A549 (cell line): ENCODE measurements at regions not wholly inside any gene's neighbourhood (a gene's known extent, or its start where the extent isn't known, plus 50 kb on each side); places are given as distances from the start of the nearest gene placed in this dataset.

Experiments
- ATAC-seq, 2 experiments: fragments of 200-7000 bp in 1 of 2; fragments of >200 bp in 1 of 2; cut with Nextera tagmentation in 1 of 2; cut with Tn5 transposase in 1 of 2; 3 replicates each; pipeline versions ENCODE4 v1.8.0 to v1.9.1; 2018 to 2020; ENCODE audit warnings: mild to moderate bottlenecking in 1 of 2, moderate library complexity in 1 of 2
- CTCF ChIA-PET: fragments of 300-600 bp; sonication (Branson Sonifier 250); formaldehyde crosslinking; extraction: SDS; loops from one replicate; lab custom pipeline; 2021; ENCODE audit warnings: antibody characterized with exemption, inconsistent platforms; lab: Yijun Ruan, JAX
- POLR2A ChIA-PET: fragments of 350-600 bp; formaldehyde crosslinking; extraction: SDS; loops from one replicate; lab custom pipeline; 2021; ENCODE audit warnings: antibody characterized with exemption, inconsistent platforms; lab: Yijun Ruan, JAX
- DNase-seq, 2 experiments: peaks; one replicate each; pipeline versions ENCODE4 v3.0.0 to v3.0.0-alpha.2; 2011 to 2016; ENCODE audit warnings: low read depth in 1 of 2, low spot score in 1 of 2
- FAIRE-seq: peaks from 2 replicates; lab custom pipeline; 2011; peaks lifted over from hg19 to GRCh38; lab: Jason Lieb, UNC
- H3K27ac ChIP-seq, 2 experiments: fragments of >200 bp; sonication (Bioruptor Twin); formaldehyde crosslinking; 3 replicates each; pipeline ENCODE4 v1.5.1; 2016 to 2017
- H3K4me1 ChIP-seq: fragments of >200 bp; sonication (Bioruptor Twin); formaldehyde crosslinking; 3 replicates; pipeline ENCODE4 v1.6.1; 2016
- H3K4me2 ChIP-seq: fragments of >200 bp; sonication (Bioruptor Twin); formaldehyde crosslinking; 3 replicates; pipeline ENCODE4 v1.6.1; 2016
- H3K4me3 ChIP-seq: fragments of >200 bp; sonication (Bioruptor Twin); formaldehyde crosslinking; 3 replicates; pipeline ENCODE4 v1.5.1; 2016
- H3K9me3 ChIP-seq: fragments of >200 bp; sonication (Bioruptor Twin); formaldehyde crosslinking; 3 replicates; pipeline ENCODE4 v1.6.1; 2016
- BCL3 ChIP-seq: fragments of >200 bp; sonication (Bioruptor Twin); formaldehyde crosslinking; IDR thresholded peaks from 3 replicates; pipeline ENCODE4 v1.6.1; 2016
- CBX8 ChIP-seq: fragments of 200-600 bp; sonication (generic); IDR thresholded peaks from 2 replicates; pipeline ENCODE4 v1.6.1; 2016
- CHD4 ChIP-seq: fragments of 200-600 bp; sonication (generic); IDR thresholded peaks from 2 replicates; pipeline ENCODE4 v1.6.1; 2016; ENCODE audit warnings: antibody characterized with exemption, mild to moderate bottlenecking, borderline replicate concordance
- CTCF ChIP-seq: fragments of >200 bp; sonication (Bioruptor Twin); formaldehyde crosslinking; IDR thresholded peaks from 3 replicates; pipeline ENCODE4 v1.5.1; 2016
- EHF ChIP-seq: fragments of 250-450 bp; sonication (Bioruptor Pico); IDR thresholded peaks from 2 replicates; pipeline ENCODE4 v1.5.0; 2020; ENCODE audit warnings: mild to moderate bottlenecking
- EHMT2 ChIP-seq: fragments of 200-600 bp; sonication (generic); IDR thresholded peaks from 2 replicates; pipeline ENCODE4 v1.6.1; 2016; ENCODE audit warnings: antibody characterized with exemption, low read depth, mild to moderate bottlenecking, moderate library complexity
- ELK1 ChIP-seq: fragments of 150-350 bp; IDR thresholded peaks from 2 replicates; pipeline ENCODE4 v1.6.1; 2014; ENCODE audit warnings: low read depth, mild to moderate bottlenecking, low read length
- FOSL2 ChIP-seq, 2 experiments: fragments of 450-650 bp in 1 of 2; fragments of >200 bp in 1 of 2; sonication (Bioruptor Twin) in 1 of 2; formaldehyde crosslinking; IDR thresholded peaks; 2 replicates each; pipeline versions ENCODE4 v1.5.0 to v1.6.1; 2016 to 2020; ENCODE audit warnings: mild to moderate bottlenecking in 1 of 2, moderate library complexity in 1 of 2
- GATA3 ChIP-seq: IDR thresholded peaks from 2 replicates; pipeline ENCODE4 v1.6.1; 2012; ENCODE audit warnings: borderline replicate concordance
- HOXA7 ChIP-seq: fragments of 250-450 bp; sonication (Bioruptor Pico); IDR thresholded peaks from 2 replicates; pipeline ENCODE4 v1.5.0; 2020; ENCODE audit warnings: mild to moderate bottlenecking, moderate library complexity
- KDM5A ChIP-seq: fragments of 200-600 bp; sonication (generic); IDR thresholded peaks from 2 replicates; pipeline ENCODE4 v1.6.1; 2016; ENCODE audit warnings: antibody characterized with exemption, mild to moderate bottlenecking
- MAFK ChIP-seq: fragments of 450-650 bp; IDR thresholded peaks from 2 replicates; pipeline ENCODE4 v1.6.1; 2014; ENCODE audit not compliant: partially characterized antibody
- MYC ChIP-seq: IDR thresholded peaks from 2 replicates; pipeline ENCODE4 v1.6.1; 2012; ENCODE audit warnings: mild to moderate bottlenecking, inconsistent platforms, low read length, improper control_type of control experiment, borderline replicate concordance
- NFE2L2 ChIP-seq: fragments of 150-350 bp; conservative IDR thresholded peaks from 2 replicates; pipeline ENCODE4 v1.6.1; 2014; ENCODE audit warnings: low read length
- NR3C1 ChIP-seq: fragments of >200 bp; sonication (Bioruptor Twin); formaldehyde crosslinking; IDR thresholded peaks from 3 replicates; pipeline ENCODE4 v1.6.1; 2017
- PBX3 ChIP-seq: IDR thresholded peaks from 2 replicates; pipeline ENCODE4 v1.6.1; 2012
- RCOR1 ChIP-seq: fragments of 150-350 bp; IDR thresholded peaks from 2 replicates; pipeline ENCODE4 v1.6.1; 2014; ENCODE audit warnings: antibody characterized with exemption, low read length, low read depth
- SMC3 ChIP-seq: fragments of >200 bp; sonication (Bioruptor Twin); formaldehyde crosslinking; IDR thresholded peaks from 3 replicates; pipeline ENCODE4 v1.6.1; 2018; ENCODE audit warnings: inconsistent platforms
- TP53 ChIP-seq: fragments of 250-450 bp; sonication (Bioruptor Pico); IDR thresholded peaks from 2 replicates; pipeline ENCODE4 v1.5.0; 2021; ENCODE audit warnings: mild to moderate bottlenecking, moderate library complexity
- USF2 ChIP-seq: fragments of 450-650 bp; IDR thresholded peaks from 2 replicates; pipeline ENCODE4 v1.6.1; 2014; ENCODE audit warnings: antibody characterized with exemption
- ZNF302 ChIP-seq: fragments of 250-450 bp; sonication (Bioruptor Pico); IDR thresholded peaks from 2 replicates; pipeline ENCODE4 v1.9.0; 2021; ENCODE audit warnings: inconsistent platforms, mild to moderate bottlenecking, moderate library complexity
- ZSCAN20 ChIP-seq: fragments of 250-450 bp; sonication (Bioruptor Pico); IDR thresholded peaks from 2 replicates; pipeline ENCODE4 v1.8.0; 2022; ENCODE audit warnings: mild to moderate bottlenecking, moderate library complexity
- WGBS: methylation state at CpG from one replicate; pipeline ENCODE4 v1.1.6; 2017; ENCODE audit errors: missing lambda C conversion rate; 5-methylcytosine and 5-hydroxymethylcytosine counted together

GRCh38 chr14:61872452-61872851 is 110.2 kb downstream of the SNAPC1 start:
- ChIA-PET CTCF (interaction anchor here (0.6 kb wide), 1 partner anchor 674 kb away, joined by 3 read pairs; no protein-coding TSS in a partner anchor), POLR2A (no interaction called here)
- H3K4me3 ChIP-seq, result no peak overlapping the region
- peaks cover 18% of the 10 kb centered on the region for H3K9me3 ChIP-seq
- no peaks in the 10 kb centered on the region; the same call in 2 of the 3 replicates for H3K4me1 ChIP-seq
- H3K27ac ChIP-seq, result no peak overlapping the region
- DNase-seq (no peak), FAIRE-seq (no peak)
- no peak overlapping the region for H3K4me2 ChIP-seq
- TF ChIP-seq MAFK, result no peak
- TF ChIP-seq BCL3, result no peak
- TF ChIP-seq EHMT2, result no peak
- no peak for TF ChIP-seq CHD4
- no peak for TF ChIP-seq TP53 (CRISPR knock-in tag)
- TF ChIP-seq NFE2L2, result no peak
- TF ChIP-seq, all 56 proteins: peak for 0
- no peak for ATAC-seq
- 0% methylated on average over 1 of the region's 1 CpG for WGBS

- no peaks in the 10 kb centered on the region for H3K4me1 ChIP-seq
- WGBS, result 14% methylated on average over 1 of the region's 1 CpG
- FAIRE-seq, result no peak
- peaks cover 8% of the 10 kb centered on the region for H3K9me3 ChIP-seq
- H3K4me3 ChIP-seq, result no peak overlapping the region
- ChIA-PET CTCF (no interaction called here), POLR2A (no interaction called here)
- DNase-seq, result no peak
- TF ChIP-seq CBX8 (0 out of 2 replicates have a peak, but pooled peaks have one; percentile 43), ZSCAN20 (CRISPR knock-in tag) (no peak), ZNF302 (CRISPR knock-in tag) (no peak)
- H3K27ac ChIP-seq, result no peak overlapping the region
- no peak overlapping the region for H3K4me2 ChIP-seq
- ATAC-seq, result no peak
Observed at GRCh38 chr14:61875483-61875882, 113.3 kb downstream of the SNAPC1 start.

GRCh38 chr14:61876362-61877034 is 114.3 kb downstream of the SNAPC1 start:
- no peak for ATAC-seq
- Histone ChIP-seq H3K9me3 (no peaks in the 10 kb centered on the region; the same call in 1 of the 3 replicates), H3K27ac (no peak overlapping the region), H3K4me2 (no peak overlapping the region), H3K4me3 (no peak overlapping the region), H3K4me1 (no peaks in the 10 kb centered on the region)
- DNase-seq, result no peak
- ChIA-PET CTCF (no interaction called here), POLR2A (no interaction called here)
- FAIRE-seq, result peak; percentile 32
- TF ChIP-seq USF2 (no peak), KDM5A (no peak), NFE2L2 (no peak), NR3C1 (no peak), PBX3 (no peak), FOSL2 (IDR thresholded peaks at IDR 0.05) (no peak), FOSL2 (CRISPR knock-in tag; IDR thresholded peaks at IDR 0.05) (no peak), HOXA7 (CRISPR knock-in tag) (no peak), BCL3 (no peak), EHF (CRISPR knock-in tag) (no peak), GATA3 (no peak), CTCF (no peak), RCOR1 (no peak), CBX8 (no peak), CHD4 (no peak), ELK1 (no peak), ZSCAN20 (CRISPR knock-in tag) (no peak), MYC (no peak), SMC3 (no peak)
- WGBS, result 57% methylated on average over 8 of the region's 8 CpGs
